Endothelial cell of umbilical vein (primary cell): ENCODE measurements at regions not wholly inside any gene's neighbourhood (a gene's known extent, or its start where the extent isn't known, plus 50 kb on each side); places are given as distances from the start of the nearest gene placed in this dataset.

Experiments used
- BruUV-seq: library from RNA; stranded (reverse); fragments of 400-500 nt; replicated peaks from 2 replicates; lab custom pipeline; 2021; lab: Mats Ljungman, UMichigan
- CTCF ChIA-PET: fragments of 300-600, 350-600 bp; sonication (Branson Sonifier 250); formaldehyde crosslinking; loops from one replicate; lab custom pipeline; 2021; ENCODE audit warnings: antibody characterized with exemption, inconsistent platforms; lab: Charles Lee
- POLR2A ChIA-PET: fragments of 300-600, 350-600 bp; sonication (Branson Sonifier 250); formaldehyde crosslinking; loops from one replicate; lab custom pipeline; 2021; ENCODE audit warnings: antibody characterized with exemption, inconsistent platforms; lab: Charles Lee
- DNase-seq: peaks from one replicate; pipeline ENCODE4 v3.0.0-alpha.2; 2011; ENCODE audit warnings: low read depth, low spot score
- FAIRE-seq: peaks from 2 replicates; lab custom pipeline; 2011; peaks lifted over from hg19 to GRCh38; lab: Jason Lieb, UNC
- H2AFZ ChIP-seq: 2 replicates; pipeline ENCODE4 v1.6.0; 2012; ENCODE audit warnings: low read depth, low read length, control low read depth, inconsistent platforms
- H3K27ac ChIP-seq: 2 replicates; pipeline ENCODE4 v1.5.1; 2011; ENCODE audit warnings: low read depth, mild to moderate bottlenecking, control low read depth, low read length, moderate library complexity; ENCODE audit not compliant: insufficient read depth
- H3K27me3 ChIP-seq, 2 experiments: 2 replicates each; pipeline versions ENCODE4 v1.6.0 to v1.6.1; 2011; ENCODE audit warnings: low read length in 2 of 2, mixed read lengths in 1 of 2; ENCODE audit not compliant: control insufficient read depth in 2 of 2, insufficient read depth in 2 of 2
- H3K36me3 ChIP-seq, 2 experiments: 2 replicates in 1 of 2; 3 replicates in 1 of 2; pipeline ENCODE4 v1.5.1; 2011; ENCODE audit warnings: low read length in 2 of 2, mild to moderate bottlenecking in 1 of 2, moderate library complexity in 1 of 2; ENCODE audit not compliant: control insufficient read depth in 2 of 2, insufficient read depth in 2 of 2; ENCODE audit errors: extremely low read depth in 1 of 2
- H3K4me1 ChIP-seq: 3 replicates; pipeline ENCODE4 v1.5.1; 2011; ENCODE audit warnings: mild to moderate bottlenecking, low read length; ENCODE audit not compliant: control insufficient read depth, insufficient read depth; ENCODE audit errors: extremely low read depth
- H3K4me2 ChIP-seq: 2 replicates; pipeline ENCODE4 v1.6.1; 2011; ENCODE audit warnings: low read length, control low read depth, mixed read lengths; ENCODE audit not compliant: insufficient read depth
- H3K4me3 ChIP-seq, 3 experiments: fragments of 200-600 bp in 1 of 3; sonication (generic), shearing (Covaris generic) in 1 of 3; replicated peaks in 1 of 3; 2 replicates each; pipeline ENCODE4 v1.5.1; 2011 to 2016; ENCODE audit warnings: control low read depth in 3 of 3, low read length in 3 of 3, mild to moderate bottlenecking in 2 of 3, inconsistent platforms in 1 of 3, low read depth in 1 of 3, moderate library complexity in 1 of 3; ENCODE audit not compliant: insufficient read depth in 1 of 3
- H3K79me2 ChIP-seq: 2 replicates; pipeline ENCODE4 v1.6.0; 2012; ENCODE audit warnings: low read length, inconsistent platforms; ENCODE audit not compliant: control insufficient read depth, insufficient read depth
- H3K9ac ChIP-seq: replicated peaks from 2 replicates; pipeline ENCODE3; 2011; ENCODE audit warnings: low read length, control low read depth; ENCODE audit not compliant: insufficient read depth; ENCODE audit errors: extremely low read depth
- H3K9me1 ChIP-seq: replicated peaks from 3 replicates; pipeline ENCODE4 v1.6.0; 2011; ENCODE audit warnings: mild to moderate bottlenecking, low read length; ENCODE audit not compliant: control insufficient read depth, insufficient read depth; ENCODE audit errors: extremely low read depth
- H3K9me3 ChIP-seq: replicated peaks from 2 replicates; pipeline ENCODE4 v1.5.1; 2012; ENCODE audit warnings: low read length, inconsistent platforms; ENCODE audit not compliant: control insufficient read depth, insufficient read depth
- H4K20me1 ChIP-seq: replicated peaks from 2 replicates; pipeline ENCODE3; 2011; ENCODE audit warnings: mild to moderate bottlenecking, low read length; ENCODE audit not compliant: control insufficient read depth, insufficient read depth; ENCODE audit errors: extremely low read depth
- CTCF ChIP-seq, 2 donors: IDR thresholded peaks; 1 replicate in 1 of 2; 2 replicates in 1 of 2; pipeline ENCODE4 v1.5.1; 2011; ENCODE audit warnings: low read length in 2 of 2, mild to moderate bottlenecking in 2 of 2, moderate library complexity in 2 of 2, control low read depth in 1 of 2, inconsistent platforms in 1 of 2, low read depth in 1 of 2; ENCODE audit not compliant: insufficient read depth in 1 of 2; ENCODE audit errors: extremely low read depth in 1 of 2
- EZH2 ChIP-seq: IDR thresholded peaks from 2 replicates; pipeline ENCODE4 v1.6.1; 2012; ENCODE audit warnings: borderline replicate concordance, low read depth, mild to moderate bottlenecking, moderate library complexity, low read length, inconsistent platforms; ENCODE audit not compliant: severe bottlenecking
- FOS ChIP-seq: IDR thresholded peaks from 2 replicates; pipeline ENCODE4 v1.6.1; 2011; ENCODE audit warnings: mild to moderate bottlenecking, low read length, moderate library complexity, borderline replicate concordance; ENCODE audit not compliant: insufficient read depth
- GATA2 ChIP-seq: IDR thresholded peaks from 2 replicates; pipeline ENCODE4 v1.7.0; 2011; ENCODE audit warnings: low read depth, mild to moderate bottlenecking, moderate library complexity, mixed read lengths, low read length; ENCODE audit not compliant: insufficient read length, insufficient read depth
- JUN ChIP-seq: IDR thresholded peaks from 2 replicates; pipeline ENCODE4 v1.6.1; 2011; ENCODE audit warnings: borderline replicate concordance, low read depth; ENCODE audit not compliant: insufficient read length, insufficient read depth
- MAX ChIP-seq: IDR thresholded peaks from 2 replicates; pipeline ENCODE4 v1.6.1; 2011; ENCODE audit not compliant: insufficient read depth, insufficient read length
- MYC ChIP-seq: IDR thresholded peaks from one replicate; pipeline ENCODE4 v1.6.1; 2011; ENCODE audit warnings: mild to moderate bottlenecking, low read depth, low read length
- POLR2A ChIP-seq: IDR thresholded peaks from 2 replicates; pipeline ENCODE4 v1.6.1; 2012; ENCODE audit warnings: low read depth, mild to moderate bottlenecking, control low read depth, low read length
- POLR2AphosphoS5 ChIP-seq: IDR thresholded peaks from 2 replicates; pipeline ENCODE4 v1.6.1; 2012; ENCODE audit warnings: low read depth, mild to moderate bottlenecking, control low read depth, low read length, moderate library complexity; ENCODE audit not compliant: insufficient read depth
- dilution Hi-C: fragments of 300-500 bp; cut with MboI; formaldehyde crosslinking; loops from one replicate; pipeline ENCODE4 v1.15.0; 2019; ENCODE audit warnings: low sequenced_read_pairs; ENCODE audit not compliant: extremely low pct_ligation_motif_present
- intact Hi-C: fragments of 100-400 bp; cut with micrococcal nuclease; formaldehyde crosslinking; loops from one replicate; pipeline ENCODE4 v1.10.0; 2022

- Histone ChIP-seq H3K9me1 (no peaks in the 10 kb centered on the region), H3K4me1 (no peaks in the 10 kb centered on the region), H3K4me3 (no peak overlapping the region), H3K9me3 (peaks cover 5% of the 10 kb centered on the region), H3K4me2 (no peak overlapping the region), H3K27me3 (no peaks in the 10 kb centered on the region), H3K79me2 (no peaks in the 10 kb centered on the region), H2AFZ (no peak overlapping the region), H3K36me3 (no peaks in the 10 kb centered on the region), H3K9ac (no peak overlapping the region), H3K27ac (no peak overlapping the region), H4K20me1 (no peaks in the 10 kb centered on the region)
- no TSS peak for BruUV-seq
- FAIRE-seq (no peak), DNase-seq (no peak)
- ChIA-PET POLR2A (no interaction called here), CTCF (no interaction called here)
- dilution Hi-C loops = no loop called here
- intact Hi-C loops = no loop called here
- TF ChIP-seq MAX = no peak
- TF ChIP-seq POLR2AphosphoS5 = no peak
- no peak for TF ChIP-seq POLR2A
- TF ChIP-seq EZH2 = no peak
- TF ChIP-seq GATA2 = no peak
- TF ChIP-seq MYC = no peak
- no peak for TF ChIP-seq JUN
- no peak for TF ChIP-seq CTCF (IDR thresholded peaks at IDR 0.05; ENCODE audit: extremely low read depth in 1 of 2, insufficient read depth in 1 of 2, low read depth in 1 of 2, low read length in 2 of 2)
- no peak for TF ChIP-seq FOS
These were observed 56.1 kb upstream of the TAS2R1 start for GRCh38 chr5:9686216-9686615.
